ENCODE measurements at regions not wholly inside any gene's neighbourhood (a gene's known extent, or its start where the extent isn't known, plus 50 kb on each side); places are given as distances from the start of the nearest gene placed in this dataset.

- no peak overlapping the region for H3K4me3 ChIP-seq (ENCODE audit: low read depth, low read length)
- no peaks in the 10 kb centered on the region for H3K9me3 ChIP-seq (ENCODE audit: control insufficient read depth, insufficient read depth, low read length)
- H3K4me1 ChIP-seq (ENCODE audit: control insufficient read depth, insufficient read depth, low read length) = no peaks in the 10 kb centered on the region
- H3K27me3 ChIP-seq (ENCODE audit: control insufficient read depth, insufficient read depth, low read length) = no peaks in the 10 kb centered on the region
- H3K9ac ChIP-seq (ENCODE audit: low read depth, low read length) = no peak overlapping the region
- no peaks in the 10 kb centered on the region for H3K36me3 ChIP-seq (ENCODE audit: control insufficient read depth, insufficient read depth, low read length)
- H3K27ac ChIP-seq (ENCODE audit: low read depth, low read length) = no peak overlapping the region
These were observed 792.6 kb downstream of the PLCL1 start for GRCh38 chr2:198596985-198597384.

- H3K9ac ChIP-seq (ENCODE audit: low read depth, low read length) = no peak overlapping the region
- H3K4me1 ChIP-seq (ENCODE audit: control insufficient read depth, insufficient read depth, low read length) = no peaks in the 10 kb centered on the region
- no peak overlapping the region for H3K27ac ChIP-seq (ENCODE audit: low read depth, low read length)
- H3K9me3 ChIP-seq (ENCODE audit: control insufficient read depth, insufficient read depth, low read length) = no peaks in the 10 kb centered on the region
- H3K27me3 ChIP-seq (ENCODE audit: control insufficient read depth, insufficient read depth, low read length) = no peaks in the 10 kb centered on the region
- no peak overlapping the region for H3K4me3 ChIP-seq (ENCODE audit: low read depth, low read length)
- no peaks in the 10 kb centered on the region for H3K36me3 ChIP-seq (ENCODE audit: control insufficient read depth, insufficient read depth, low read length)
These were observed 791.3 kb downstream of the PLCL1 start for GRCh38 chr2:198595721-198596120.

- Histone ChIP-seq H3K9ac (ENCODE audit: low read depth, low read length) (no peak overlapping the region), H3K27me3 (ENCODE audit: control insufficient read depth, insufficient read depth, low read length) (no peaks in the 10 kb centered on the region), H3K9me3 (ENCODE audit: control insufficient read depth, insufficient read depth, low read length) (no peaks in the 10 kb centered on the region), H3K36me3 (ENCODE audit: control insufficient read depth, insufficient read depth, low read length) (no peaks in the 10 kb centered on the region), H3K27ac (ENCODE audit: low read depth, low read length) (no peak overlapping the region), H3K4me3 (ENCODE audit: low read depth, low read length) (no peak overlapping the region), H3K4me1 (ENCODE audit: control insufficient read depth, insufficient read depth, low read length) (no peaks in the 10 kb centered on the region)
These were observed 787.2 kb downstream of the PLCL1 start for GRCh38 chr2:198591586-198591985.

- no peak overlapping the region for H3K27ac ChIP-seq (ENCODE audit: low read depth, low read length)
- no peaks in the 10 kb centered on the region for H3K9me3 ChIP-seq (ENCODE audit: control insufficient read depth, insufficient read depth, low read length)
- no peaks in the 10 kb centered on the region for H3K4me1 ChIP-seq (ENCODE audit: control insufficient read depth, insufficient read depth, low read length)
- H3K9ac ChIP-seq (ENCODE audit: low read depth, low read length) = no peak overlapping the region
- H3K27me3 ChIP-seq (ENCODE audit: control insufficient read depth, insufficient read depth, low read length) = no peaks in the 10 kb centered on the region
- no peak overlapping the region for H3K4me3 ChIP-seq (ENCODE audit: low read depth, low read length)
- H3K36me3 ChIP-seq (ENCODE audit: control insufficient read depth, insufficient read depth, low read length) = no peaks in the 10 kb centered on the region
These were observed 783.3 kb downstream of the PLCL1 start for GRCh38 chr2:198587741-198588140.

GRCh38 chr2:198587240-198587639 lies 782.8 kb downstream of the PLCL1 start:
- Histone ChIP-seq H3K36me3 (ENCODE audit: control insufficient read depth, insufficient read depth, low read length) (no peaks in the 10 kb centered on the region), H3K27me3 (ENCODE audit: control insufficient read depth, insufficient read depth, low read length) (no peaks in the 10 kb centered on the region), H3K4me3 (ENCODE audit: low read depth, low read length) (no peak overlapping the region), H3K27ac (ENCODE audit: low read depth, low read length) (no peak overlapping the region), H3K9ac (ENCODE audit: low read depth, low read length) (no peak overlapping the region), H3K4me1 (ENCODE audit: control insufficient read depth, insufficient read depth, low read length) (no peaks in the 10 kb centered on the region), H3K9me3 (ENCODE audit: control insufficient read depth, insufficient read depth, low read length) (no peaks in the 10 kb centered on the region)

- Histone ChIP-seq H3K4me3 (ENCODE audit: low read depth, low read length) (no peak overlapping the region), H3K27ac (ENCODE audit: low read depth, low read length) (no peak overlapping the region), H3K9ac (ENCODE audit: low read depth, low read length) (no peak overlapping the region), H3K36me3 (ENCODE audit: control insufficient read depth, insufficient read depth, low read length) (no peaks in the 10 kb centered on the region), H3K9me3 (ENCODE audit: control insufficient read depth, insufficient read depth, low read length) (no peaks in the 10 kb centered on the region), H3K4me1 (ENCODE audit: control insufficient read depth, insufficient read depth, low read length) (no peaks in the 10 kb centered on the region), H3K27me3 (ENCODE audit: control insufficient read depth, insufficient read depth, low read length) (no peaks in the 10 kb centered on the region)
These were observed 767.0 kb downstream of the PLCL1 start for GRCh38 chr2:198571393-198571792.

- Histone ChIP-seq H3K27me3 (ENCODE audit: control insufficient read depth, insufficient read depth, low read length) (no peaks in the 10 kb centered on the region), H3K9me3 (ENCODE audit: control insufficient read depth, insufficient read depth, low read length) (peaks cover 7% of the 10 kb centered on the region), H3K36me3 (ENCODE audit: control insufficient read depth, insufficient read depth, low read length) (no peaks in the 10 kb centered on the region)
These were observed 753.8 kb downstream of the PLCL1 start for GRCh38 chr2:198558176-198558575.

GRCh38 chr2:198546122-198546521 lies 741.7 kb downstream of the PLCL1 start:
- H3K4me3 ChIP-seq (ENCODE audit: low read depth, low read length) = no peak overlapping the region
- H3K4me1 ChIP-seq (ENCODE audit: control insufficient read depth, insufficient read depth, low read length) = no peaks in the 10 kb centered on the region; the same call in 1 of the 2 replicates
- H3K36me3 ChIP-seq (ENCODE audit: control insufficient read depth, insufficient read depth, low read length) = no peaks in the 10 kb centered on the region
- H3K27ac ChIP-seq (ENCODE audit: low read depth, low read length) = no peak overlapping the region
- H3K27me3 ChIP-seq (ENCODE audit: control insufficient read depth, insufficient read depth, low read length) = no peaks in the 10 kb centered on the region
- no peaks in the 10 kb centered on the region for H3K9me3 ChIP-seq (ENCODE audit: control insufficient read depth, insufficient read depth, low read length)
- no peak overlapping the region for H3K9ac ChIP-seq (ENCODE audit: low read depth, low read length)

More at GRCh38 chr2:198558176-198558575, 753.8 kb downstream of the PLCL1 start:
- H3K4me3 ChIP-seq (ENCODE audit: low read depth, low read length) = no peak overlapping the region
- no peak overlapping the region for H3K9ac ChIP-seq (ENCODE audit: low read depth, low read length)
- no peak overlapping the region for H3K27ac ChIP-seq (ENCODE audit: low read depth, low read length)
- peaks cover 4% of the 10 kb centered on the region; the same call in 1 of the 2 replicates for H3K4me1 ChIP-seq (ENCODE audit: control insufficient read depth, insufficient read depth, low read length)

GRCh38 chr2:198545411-198545810 lies 741.0 kb downstream of the PLCL1 start:
- H3K27ac ChIP-seq (ENCODE audit: low read depth, low read length) = no peak overlapping the region

GRCh38 chr2:198544461-198544860 lies 740.1 kb downstream of the PLCL1 start:
- Histone ChIP-seq H3K27me3 (ENCODE audit: control insufficient read depth, insufficient read depth, low read length) (no peaks in the 10 kb centered on the region), H3K4me1 (ENCODE audit: control insufficient read depth, insufficient read depth, low read length) (no peaks in the 10 kb centered on the region; the same call in 1 of the 2 replicates), H3K9ac (ENCODE audit: low read depth, low read length) (no peak overlapping the region)

More at GRCh38 chr2:198545411-198545810, 741.0 kb downstream of the PLCL1 start:
- Histone ChIP-seq H3K4me1 (ENCODE audit: control insufficient read depth, insufficient read depth, low read length) (no peaks in the 10 kb centered on the region; the same call in 1 of the 2 replicates), H3K9me3 (ENCODE audit: control insufficient read depth, insufficient read depth, low read length) (no peaks in the 10 kb centered on the region), H3K9ac (ENCODE audit: low read depth, low read length) (no peak overlapping the region), H3K27me3 (ENCODE audit: control insufficient read depth, insufficient read depth, low read length) (no peaks in the 10 kb centered on the region), H3K4me3 (ENCODE audit: low read depth, low read length) (no peak overlapping the region), H3K36me3 (ENCODE audit: control insufficient read depth, insufficient read depth, low read length) (no peaks in the 10 kb centered on the region)

GRCh38 chr2:198534756-198535155 lies 730.4 kb downstream of the PLCL1 start:
- H3K27me3 ChIP-seq (ENCODE audit: control insufficient read depth, insufficient read depth, low read length) = no peaks in the 10 kb centered on the region
- H3K27ac ChIP-seq (ENCODE audit: low read depth, low read length) = no peak overlapping the region
- no peak overlapping the region for H3K9ac ChIP-seq (ENCODE audit: low read depth, low read length)
- H3K36me3 ChIP-seq (ENCODE audit: control insufficient read depth, insufficient read depth, low read length) = no peaks in the 10 kb centered on the region
- H3K4me3 ChIP-seq (ENCODE audit: low read depth, low read length) = no peak overlapping the region
- H3K9me3 ChIP-seq (ENCODE audit: control insufficient read depth, insufficient read depth, low read length) = no peaks in the 10 kb centered on the region
- no peaks in the 10 kb centered on the region for H3K4me1 ChIP-seq (ENCODE audit: control insufficient read depth, insufficient read depth, low read length)

More at GRCh38 chr2:198544461-198544860, 740.1 kb downstream of the PLCL1 start:
- no peaks in the 10 kb centered on the region for H3K36me3 ChIP-seq (ENCODE audit: control insufficient read depth, insufficient read depth, low read length)
- H3K9me3 ChIP-seq (ENCODE audit: control insufficient read depth, insufficient read depth, low read length) = no peaks in the 10 kb centered on the region
- no peak overlapping the region for H3K27ac ChIP-seq (ENCODE audit: low read depth, low read length)
- H3K4me3 ChIP-seq (ENCODE audit: low read depth, low read length) = no peak overlapping the region
